ENCODE measurements at regions not wholly inside any gene's neighbourhood (a gene's known extent, or its start where the extent isn't known, plus 50 kb on each side); places are given as distances from the start of the nearest gene placed in this dataset.

GRCh38 chr9:79196606-79197005, 375.2 kb upstream of the TLE4 start:
- 30 to 38% methylated on average over 1 of the region's 1 CpG for whole genome bisulfite sequencing, 2 donors
- H3K27ac ChIP-seq = no peak overlapping the region

GRCh38 chr9:79200336-79200735, 371.4 kb upstream of the TLE4 start:
- Histone ChIP-seq H3K36me3 (ENCODE audit: low read depth, missing control alignments) (no peaks in the 10 kb centered on the region), H3K4me3 (no peak overlapping the region), H3K27ac (no peak overlapping the region), H3K27me3 (no peaks in the 10 kb centered on the region), H3K9me3 (no peaks in the 10 kb centered on the region), H3K4me1 (no peaks in the 10 kb centered on the region)
- no peak for TF ChIP-seq POLR2A (IDR thresholded peaks at IDR 0.05)
- TF ChIP-seq, protein P1, sequence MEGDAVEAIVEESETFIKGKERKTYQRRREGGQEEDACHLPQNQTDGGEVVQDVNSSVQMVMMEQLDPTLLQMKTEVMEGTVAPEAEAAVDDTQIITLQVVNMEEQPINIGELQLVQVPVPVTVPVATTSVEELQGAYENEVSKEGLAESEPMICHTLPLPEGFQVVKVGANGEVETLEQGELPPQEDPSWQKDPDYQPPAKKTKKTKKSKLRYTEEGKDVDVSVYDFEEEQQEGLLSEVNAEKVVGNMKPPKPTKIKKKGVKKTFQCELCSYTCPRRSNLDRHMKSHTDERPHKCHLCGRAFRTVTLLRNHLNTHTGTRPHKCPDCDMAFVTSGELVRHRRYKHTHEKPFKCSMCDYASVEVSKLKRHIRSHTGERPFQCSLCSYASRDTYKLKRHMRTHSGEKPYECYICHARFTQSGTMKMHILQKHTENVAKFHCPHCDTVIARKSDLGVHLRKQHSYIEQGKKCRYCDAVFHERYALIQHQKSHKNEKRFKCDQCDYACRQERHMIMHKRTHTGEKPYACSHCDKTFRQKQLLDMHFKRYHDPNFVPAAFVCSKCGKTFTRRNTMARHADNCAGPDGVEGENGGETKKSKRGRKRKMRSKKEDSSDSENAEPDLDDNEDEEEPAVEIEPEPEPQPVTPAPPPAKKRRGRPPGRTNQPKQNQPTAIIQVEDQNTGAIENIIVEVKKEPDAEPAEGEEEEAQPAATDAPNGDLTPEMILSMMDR (IDR thresholded peaks at IDR 0.05) = no peak
- no peak for DNase-seq
- intact Hi-C loops (cut with DNase I; ENCODE audit: low total_unique reads) = no loop called here
- 47 to 50% methylated on average over 1 of the region's 1 CpG for WGBS, 2 donors

More at GRCh38 chr9:79196606-79197005, 375.2 kb upstream of the TLE4 start:
- no peak overlapping the region for H3K4me3 ChIP-seq
- H3K36me3 ChIP-seq (ENCODE audit: low read depth, missing control alignments) = no peaks in the 10 kb centered on the region
- TF ChIP-seq, protein P1 (IDR thresholded peaks at IDR 0.05) = no peak
- no peak for TF ChIP-seq POLR2A (IDR thresholded peaks at IDR 0.05)
- intact Hi-C loops (cut with DNase I; ENCODE audit: low total_unique reads) = no loop called here
- H3K4me1 ChIP-seq = no peaks in the 10 kb centered on the region
- no peaks in the 10 kb centered on the region for H3K9me3 ChIP-seq
- no peak for DNase-seq
- no peaks in the 10 kb centered on the region for H3K27me3 ChIP-seq

DNA sequence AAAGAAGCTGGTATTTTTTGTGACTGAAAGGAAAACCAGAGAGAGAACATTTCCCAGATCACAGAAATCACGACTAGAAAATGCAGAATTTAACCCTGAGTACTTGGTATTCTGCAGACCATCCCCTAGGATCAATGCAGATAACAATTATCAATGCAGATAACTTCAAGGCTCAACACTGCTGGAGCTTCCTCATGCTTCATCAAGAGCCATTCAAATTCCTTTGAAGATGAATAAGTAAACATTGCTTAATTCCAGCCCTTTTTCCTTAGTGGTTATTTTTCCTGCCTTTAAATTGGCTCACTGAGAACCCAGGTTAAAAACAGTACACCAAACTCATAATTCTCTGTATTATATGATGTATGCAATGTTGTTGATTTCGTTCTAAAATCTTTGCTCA, 370.1 kb upstream of the TLE4 start:
- Histone ChIP-seq H3K27me3 (no peaks in the 10 kb centered on the region), H3K9me3 (no peaks in the 10 kb centered on the region), H3K4me3 (no peak overlapping the region), H3K36me3 (ENCODE audit: low read depth, missing control alignments) (no peaks in the 10 kb centered on the region), H3K4me1 (no peaks in the 10 kb centered on the region), H3K27ac (no peak overlapping the region)
- WGBS, 2 donors = 57 to 59% methylated on average over 2 of the region's 2 CpGs
- no peak for DNase-seq
- TF ChIP-seq POLR2A (IDR thresholded peaks at IDR 0.05) = no peak
- TF ChIP-seq, protein P1 (IDR thresholded peaks at IDR 0.05) = no peak
- intact Hi-C loops (cut with DNase I; ENCODE audit: low total_unique reads) = no loop called here

GRCh38 chr9:79208791-79209396, 362.9 kb upstream of the TLE4 start:
- H3K4me3 ChIP-seq = no peak overlapping the region
- H3K9me3 ChIP-seq = no peaks in the 10 kb centered on the region
- intact Hi-C loops (cut with DNase I; ENCODE audit: low total_unique reads) = no loop called here
- no peaks in the 10 kb centered on the region for H3K27me3 ChIP-seq
- 68 to 83% methylated on average over 5 of the region's 5 CpGs for WGBS, 2 donors
- H3K27ac ChIP-seq = no peak overlapping the region
- TF ChIP-seq, protein P1 (IDR thresholded peaks at IDR 0.05) = no peak
- no peak for TF ChIP-seq POLR2A (IDR thresholded peaks at IDR 0.05)
- DNase-seq = no peak
- H3K36me3 ChIP-seq (ENCODE audit: low read depth, missing control alignments) = no peaks in the 10 kb centered on the region
- H3K4me1 ChIP-seq = no peaks in the 10 kb centered on the region

DNA sequence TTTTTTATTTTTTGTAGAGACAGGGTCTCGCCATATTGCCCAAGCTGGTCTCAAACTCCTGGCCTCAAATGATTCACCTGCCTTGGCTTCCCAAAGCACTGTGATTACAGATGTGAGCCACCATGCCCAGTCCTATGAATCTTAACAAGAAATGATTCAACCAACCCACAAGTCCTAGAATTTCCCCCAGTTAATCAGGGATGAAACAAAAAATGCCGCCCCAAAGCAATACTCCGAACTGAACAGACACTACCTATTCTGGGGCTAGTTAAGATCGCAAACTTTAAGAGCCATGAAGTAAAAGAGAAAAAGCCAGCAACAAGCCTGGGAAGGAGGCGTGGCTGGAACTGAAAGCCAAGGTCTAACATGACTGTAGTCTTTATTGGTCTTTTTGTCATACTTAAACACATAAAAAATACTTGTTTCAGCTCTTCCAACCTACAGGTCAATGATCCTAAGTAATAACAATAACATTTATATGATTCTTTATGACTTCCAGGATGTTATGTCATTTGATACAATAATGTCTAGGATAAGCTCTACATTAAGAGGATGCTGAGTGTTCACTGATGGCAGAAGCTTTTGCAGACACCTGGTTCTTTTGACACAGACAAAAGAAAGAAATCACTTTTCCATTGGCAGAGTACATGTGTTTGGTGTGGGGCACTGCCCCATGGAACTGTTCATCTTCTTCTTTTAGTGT, 361.1 kb upstream of the TLE4 start:
- no peak overlapping the region for H3K4me3 ChIP-seq
- no peaks in the 10 kb centered on the region for H3K4me1 ChIP-seq
- no peaks in the 10 kb centered on the region for H3K27me3 ChIP-seq
- no peak for DNase-seq
- 95 to 98% methylated on average over 5 of the region's 5 CpGs for WGBS, 2 donors
- intact Hi-C loops (cut with DNase I; ENCODE audit: low total_unique reads) = no loop called here
- no peaks in the 10 kb centered on the region for H3K9me3 ChIP-seq
- no peaks in the 10 kb centered on the region for H3K36me3 ChIP-seq (ENCODE audit: low read depth, missing control alignments)
- no peak overlapping the region for H3K27ac ChIP-seq
- TF ChIP-seq, protein P1 (IDR thresholded peaks at IDR 0.05) = no peak
- no peak for TF ChIP-seq POLR2A (IDR thresholded peaks at IDR 0.05)

Data from testis (tissue), 2 donors.